ENCODE measurements at regions not wholly inside any gene's neighbourhood (a gene's known extent, or its start where the extent isn't known, plus 50 kb on each side); places are given as distances from the start of the nearest gene placed in this dataset.

DNA sequence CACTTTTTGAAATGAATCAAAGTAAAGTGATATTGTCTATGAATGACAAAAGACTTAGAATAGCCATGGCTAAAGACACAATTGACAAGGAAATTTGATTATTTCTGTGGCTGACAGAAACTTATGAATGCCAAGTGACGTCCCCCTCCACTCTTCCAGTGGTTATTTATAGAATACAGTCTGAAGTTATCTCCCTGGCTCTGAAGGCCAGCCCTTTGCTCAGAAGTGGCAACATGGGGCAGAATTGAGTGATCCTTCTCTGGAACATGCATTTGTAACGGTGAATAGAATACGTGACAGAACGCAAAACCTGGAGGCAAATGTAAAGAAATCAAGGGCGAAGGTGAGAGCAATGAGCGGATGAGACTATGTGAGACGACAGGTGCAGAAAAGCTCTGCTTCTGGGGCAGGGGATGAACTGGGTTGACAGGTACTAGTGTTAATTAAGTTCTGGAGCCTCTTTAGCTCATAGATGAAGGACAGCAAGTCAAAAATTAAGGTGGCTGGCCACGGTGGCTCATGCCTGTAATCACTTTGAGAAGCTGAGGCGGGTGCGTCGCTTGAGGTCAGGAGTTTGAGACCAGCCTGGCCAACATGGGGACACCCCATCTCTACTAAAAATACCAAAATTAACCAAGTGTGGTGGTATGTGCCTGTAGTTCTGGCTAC lies 585.7 kb upstream of the B3GAT1 start:
- Histone ChIP-seq H3K79me2 (ENCODE audit: insufficient read depth, low read length) (no peaks in the 10 kb centered on the region), H3K27ac (ENCODE audit: low read depth, low read length) (no peak overlapping the region), H3K27me3 (ENCODE audit: insufficient read depth, low read length) (no peaks in the 10 kb centered on the region), H3K4me1 (ENCODE audit: insufficient read depth, low read length) (no peaks in the 10 kb centered on the region), H3K4me2 (ENCODE audit: insufficient read depth, low read length) (no peak overlapping the region), H3K9me3 (ENCODE audit: low read depth, low read length) (no peaks in the 10 kb centered on the region), H3K36me3 (ENCODE audit: insufficient read depth, low read length) (no peaks in the 10 kb centered on the region), H3K4me3 (ENCODE audit: insufficient read depth, low read length) (no peak overlapping the region), H4K20me1 (ENCODE audit: insufficient read depth, low read length) (no peaks in the 10 kb centered on the region), H2AFZ (ENCODE audit: low read length) (no peak overlapping the region)
- TF ChIP-seq, protein P1, sequence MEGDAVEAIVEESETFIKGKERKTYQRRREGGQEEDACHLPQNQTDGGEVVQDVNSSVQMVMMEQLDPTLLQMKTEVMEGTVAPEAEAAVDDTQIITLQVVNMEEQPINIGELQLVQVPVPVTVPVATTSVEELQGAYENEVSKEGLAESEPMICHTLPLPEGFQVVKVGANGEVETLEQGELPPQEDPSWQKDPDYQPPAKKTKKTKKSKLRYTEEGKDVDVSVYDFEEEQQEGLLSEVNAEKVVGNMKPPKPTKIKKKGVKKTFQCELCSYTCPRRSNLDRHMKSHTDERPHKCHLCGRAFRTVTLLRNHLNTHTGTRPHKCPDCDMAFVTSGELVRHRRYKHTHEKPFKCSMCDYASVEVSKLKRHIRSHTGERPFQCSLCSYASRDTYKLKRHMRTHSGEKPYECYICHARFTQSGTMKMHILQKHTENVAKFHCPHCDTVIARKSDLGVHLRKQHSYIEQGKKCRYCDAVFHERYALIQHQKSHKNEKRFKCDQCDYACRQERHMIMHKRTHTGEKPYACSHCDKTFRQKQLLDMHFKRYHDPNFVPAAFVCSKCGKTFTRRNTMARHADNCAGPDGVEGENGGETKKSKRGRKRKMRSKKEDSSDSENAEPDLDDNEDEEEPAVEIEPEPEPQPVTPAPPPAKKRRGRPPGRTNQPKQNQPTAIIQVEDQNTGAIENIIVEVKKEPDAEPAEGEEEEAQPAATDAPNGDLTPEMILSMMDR (IDR thresholded peaks at IDR 0.05; ENCODE audit: extremely low read depth, low read depth, low read length) = no peak
- no peak for DNase-seq (ENCODE audit: insufficient read length, low spot score, missing footprints)

DNA sequence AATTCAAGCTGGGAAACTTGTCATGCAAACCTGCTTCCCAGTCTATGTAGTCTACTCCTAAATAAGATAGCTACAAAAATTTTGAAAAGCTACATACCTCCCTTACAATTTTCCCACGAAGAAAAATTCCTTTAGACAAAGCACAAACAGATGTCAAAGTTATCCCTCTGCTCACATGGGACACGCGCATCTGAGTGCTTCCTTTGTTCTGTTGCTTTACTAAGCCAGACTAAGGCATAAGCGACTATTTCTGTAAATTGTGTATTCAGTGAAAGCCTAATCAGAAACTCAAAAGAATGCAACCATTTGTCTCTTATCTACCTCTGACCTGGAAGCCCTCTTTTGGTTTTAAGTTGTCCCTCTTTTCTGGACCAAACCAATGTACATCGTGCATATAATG lies 583.7 kb upstream of the B3GAT1 start:
- H3K4me3 ChIP-seq (ENCODE audit: insufficient read depth, low read length) = no peak overlapping the region
- no peak overlapping the region for H3K4me2 ChIP-seq (ENCODE audit: insufficient read depth, low read length)
- no peaks in the 10 kb centered on the region for H3K4me1 ChIP-seq (ENCODE audit: insufficient read depth, low read length)
- no peaks in the 10 kb centered on the region for H3K27me3 ChIP-seq (ENCODE audit: insufficient read depth, low read length)
- TF ChIP-seq, protein P1 (IDR thresholded peaks at IDR 0.05; ENCODE audit: extremely low read depth, low read depth, low read length) = no peak
- no peaks in the 10 kb centered on the region for H3K79me2 ChIP-seq (ENCODE audit: insufficient read depth, low read length)
- no peak overlapping the region for H2AFZ ChIP-seq (ENCODE audit: low read length)
- no peaks in the 10 kb centered on the region for H4K20me1 ChIP-seq (ENCODE audit: insufficient read depth, low read length)
- H3K9me3 ChIP-seq (ENCODE audit: low read depth, low read length) = no peaks in the 10 kb centered on the region
- no peaks in the 10 kb centered on the region for H3K36me3 ChIP-seq (ENCODE audit: insufficient read depth, low read length)
- no peak for DNase-seq (ENCODE audit: insufficient read length, low spot score, missing footprints)
- H3K27ac ChIP-seq (ENCODE audit: low read depth, low read length) = no peak overlapping the region

DNA sequence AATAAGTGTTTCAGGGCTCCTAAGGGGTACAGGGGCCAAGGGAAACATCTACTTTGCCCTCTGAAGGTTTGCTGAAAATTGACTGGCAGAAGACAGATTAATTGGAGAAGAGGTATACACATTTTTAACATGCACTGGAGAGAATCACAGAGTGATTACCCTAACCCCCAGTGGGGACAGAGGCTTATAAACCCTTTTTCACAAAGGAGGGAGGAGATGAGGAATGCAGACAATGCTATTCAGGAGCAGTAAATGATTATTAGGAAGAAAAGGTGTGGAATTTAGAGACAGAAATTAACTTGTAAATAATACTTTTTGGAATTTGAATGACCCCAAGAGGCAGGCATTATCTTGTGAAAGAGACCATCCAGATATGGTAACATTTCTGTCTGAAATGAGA lies 582.4 kb upstream of the B3GAT1 start:
- Histone ChIP-seq H3K4me2 (ENCODE audit: insufficient read depth, low read length) (no peak overlapping the region), H4K20me1 (ENCODE audit: insufficient read depth, low read length) (no peaks in the 10 kb centered on the region), H3K27ac (ENCODE audit: low read depth, low read length) (no peak overlapping the region), H3K79me2 (ENCODE audit: insufficient read depth, low read length) (no peaks in the 10 kb centered on the region), H3K4me3 (ENCODE audit: insufficient read depth, low read length) (no peak overlapping the region), H3K36me3 (ENCODE audit: insufficient read depth, low read length) (no peaks in the 10 kb centered on the region), H3K4me1 (ENCODE audit: insufficient read depth, low read length) (no peaks in the 10 kb centered on the region), H3K27me3 (ENCODE audit: insufficient read depth, low read length) (no peaks in the 10 kb centered on the region), H2AFZ (ENCODE audit: low read length) (no peak overlapping the region), H3K9me3 (ENCODE audit: low read depth, low read length) (no peaks in the 10 kb centered on the region)
- DNase-seq (ENCODE audit: insufficient read length, low spot score, missing footprints) = no peak
- TF ChIP-seq, protein P1 (IDR thresholded peaks at IDR 0.05; ENCODE audit: extremely low read depth, low read depth, low read length) = no peak

DNA sequence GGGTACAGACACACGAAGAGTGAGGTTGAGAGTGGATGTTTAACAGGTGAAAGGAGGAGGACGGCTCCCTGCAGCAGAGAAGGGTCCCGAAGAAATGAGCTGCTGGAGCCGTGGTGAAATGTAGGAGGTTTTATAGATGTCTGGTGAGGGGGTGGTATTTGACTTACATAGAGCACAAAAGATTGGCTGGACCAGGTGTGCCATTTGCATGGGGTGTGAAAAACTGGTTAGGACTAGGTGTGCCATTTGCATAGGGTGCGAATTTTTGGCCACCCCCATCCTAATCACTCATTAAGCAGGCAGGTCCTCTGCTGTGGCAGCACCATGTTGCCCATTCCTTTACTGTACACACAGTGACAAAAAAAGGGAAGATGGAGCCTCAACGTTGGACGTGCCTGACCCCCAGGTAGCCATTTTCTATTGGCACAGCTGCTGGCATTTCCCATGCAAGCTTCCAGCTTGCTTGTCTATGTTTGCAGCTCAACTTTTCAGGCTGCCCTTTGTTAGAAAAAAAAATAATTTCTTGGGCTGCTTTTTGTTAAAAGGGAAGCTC lies 581.7 kb upstream of the B3GAT1 start:
- no peak overlapping the region for H3K4me2 ChIP-seq (ENCODE audit: insufficient read depth, low read length)

More for the DNA sequence above, 581.7 kb upstream of the B3GAT1 start:
- Histone ChIP-seq H3K36me3 (ENCODE audit: insufficient read depth, low read length) (no peaks in the 10 kb centered on the region), H3K27me3 (ENCODE audit: insufficient read depth, low read length) (no peaks in the 10 kb centered on the region), H4K20me1 (ENCODE audit: insufficient read depth, low read length) (no peaks in the 10 kb centered on the region), H3K9me3 (ENCODE audit: low read depth, low read length) (no peaks in the 10 kb centered on the region), H2AFZ (ENCODE audit: low read length) (no peak overlapping the region), H3K4me1 (ENCODE audit: insufficient read depth, low read length) (no peaks in the 10 kb centered on the region), H3K27ac (ENCODE audit: low read depth, low read length) (no peak overlapping the region), H3K4me3 (ENCODE audit: insufficient read depth, low read length) (no peak overlapping the region), H3K79me2 (ENCODE audit: insufficient read depth, low read length) (no peaks in the 10 kb centered on the region)
- TF ChIP-seq, protein P1 (IDR thresholded peaks at IDR 0.05; ENCODE audit: extremely low read depth, low read depth, low read length) = no peak
- no peak for DNase-seq (ENCODE audit: insufficient read length, low spot score, missing footprints)

Measured in osteoblast (primary cell).